Right lobe of liver (tissue), 4 donors: ENCODE measurements at regions not wholly inside any gene's neighbourhood (a gene's known extent, or its start where the extent isn't known, plus 50 kb on each side); places are given as distances from the start of the nearest gene placed in this dataset.
"Not testable (repeated sequence)": the region's sequence is repeated elsewhere in the genome, so short reads cannot be mapped to it uniquely, and the experiment has no call there.

Experiments used
- POLR2A ChIP-seq: fragments of 450-650 bp; IDR thresholded peaks from one replicate; pipeline ENCODE4 v1.6.1; 2017; ENCODE audit warnings: antibody characterized with exemption, mild to moderate bottlenecking
- TF ChIP-seq, protein P1 (sequence below), 4 donors: fragments of 200-600 bp in 3 of 4; fragments of 450-650 bp in 1 of 4; IDR thresholded peaks; one replicate each; pipeline versions ENCODE4 v1.5.1 to v1.8.0; 2016 to 2022; ENCODE audit warnings: antibody characterized with exemption in 4 of 4, mild to moderate bottlenecking in 2 of 4
- donor health status: DM: no; HTN: no; CAD: no.
- donor health status: DM: no; HTN: no; CAD: no.
- donor health status: DM: no; HTN: yes; CAD: no.

DNA sequence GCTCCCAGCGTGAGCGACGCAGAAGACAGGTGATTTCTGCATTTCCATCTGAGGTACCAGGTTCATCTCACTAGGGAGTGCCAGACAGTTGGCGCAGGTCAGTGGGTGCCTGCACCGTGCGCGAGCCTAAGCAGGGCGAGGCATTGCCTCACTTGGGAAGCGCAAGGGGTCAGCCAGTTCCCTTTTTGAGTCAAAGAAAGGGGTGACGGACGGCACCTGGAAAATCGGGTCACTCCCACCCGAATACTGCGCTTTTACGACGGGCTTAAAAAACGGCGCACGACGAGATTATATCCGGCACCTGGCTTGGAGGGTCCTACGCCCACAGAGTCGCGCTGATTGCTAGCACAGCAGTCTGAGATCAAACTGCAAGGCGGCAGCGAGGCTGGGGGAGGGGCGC lies 915.9 kb upstream of the FBXO33 start:
- TF ChIP-seq, protein P1, sequence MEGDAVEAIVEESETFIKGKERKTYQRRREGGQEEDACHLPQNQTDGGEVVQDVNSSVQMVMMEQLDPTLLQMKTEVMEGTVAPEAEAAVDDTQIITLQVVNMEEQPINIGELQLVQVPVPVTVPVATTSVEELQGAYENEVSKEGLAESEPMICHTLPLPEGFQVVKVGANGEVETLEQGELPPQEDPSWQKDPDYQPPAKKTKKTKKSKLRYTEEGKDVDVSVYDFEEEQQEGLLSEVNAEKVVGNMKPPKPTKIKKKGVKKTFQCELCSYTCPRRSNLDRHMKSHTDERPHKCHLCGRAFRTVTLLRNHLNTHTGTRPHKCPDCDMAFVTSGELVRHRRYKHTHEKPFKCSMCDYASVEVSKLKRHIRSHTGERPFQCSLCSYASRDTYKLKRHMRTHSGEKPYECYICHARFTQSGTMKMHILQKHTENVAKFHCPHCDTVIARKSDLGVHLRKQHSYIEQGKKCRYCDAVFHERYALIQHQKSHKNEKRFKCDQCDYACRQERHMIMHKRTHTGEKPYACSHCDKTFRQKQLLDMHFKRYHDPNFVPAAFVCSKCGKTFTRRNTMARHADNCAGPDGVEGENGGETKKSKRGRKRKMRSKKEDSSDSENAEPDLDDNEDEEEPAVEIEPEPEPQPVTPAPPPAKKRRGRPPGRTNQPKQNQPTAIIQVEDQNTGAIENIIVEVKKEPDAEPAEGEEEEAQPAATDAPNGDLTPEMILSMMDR (IDR thresholded peaks at IDR 0.05): not testable (repeated sequence)
- not testable (repeated sequence) for TF ChIP-seq POLR2A
